GM12878 (cell line): ENCODE measurements at regions not wholly inside any gene's neighbourhood (a gene's known extent, or its start where the extent isn't known, plus 50 kb on each side); places are given as distances from the start of the nearest gene placed in this dataset.

Experiments
- ATAC-seq: fragments of 200-7000 bp; cut with Tn5 transposase; 3 replicates; pipeline ENCODE4 v1.9.1; 2020; ENCODE audit warnings: mild to moderate bottlenecking, moderate library complexity
- BruUV-seq: library from RNA; stranded (reverse); fragments of 400-500 nt; replicated peaks from 2 replicates; lab custom pipeline; 2021; lab: Mats Ljungman, UMichigan
- CTCF ChIA-PET: fragments of 300-600 bp; sonication (Branson Sonifier 250); formaldehyde crosslinking; extraction: SDS; loops from one replicate; lab custom pipeline; 2021; ENCODE audit warnings: inconsistent platforms; lab: Yijun Ruan, JAX
- POLR2A ChIA-PET: fragments of 350-600 bp; formaldehyde crosslinking; extraction: SDS; loops from one replicate; lab custom pipeline; 2021; ENCODE audit warnings: inconsistent platforms; lab: Charles Lee
- RAD21 ChIA-PET: fragments of 300-600 bp; sonication (Branson Sonifier 250); formaldehyde crosslinking; loops from one replicate; lab custom pipeline; 2023; ENCODE audit warnings: antibody characterized with exemption; ENCODE audit not compliant: unreplicated experiment; lab: Charles Lee
- SMC1A ChIA-PET: fragments of 300-600 bp; sonication (Branson Sonifier 250); formaldehyde crosslinking; loops from one replicate; lab custom pipeline; 2023; ENCODE audit not compliant: unreplicated experiment, uncharacterized antibody; lab: Charles Lee
- DNase-seq: peaks from one replicate; pipeline ENCODE4 v3.0.0-alpha.2; 2011; ENCODE audit warnings: low read depth, low spot score
- FAIRE-seq: peaks from 3 replicates; lab custom pipeline; 2011; peaks lifted over from hg19 to GRCh38; lab: Jason Lieb, UNC
- H2AFZ ChIP-seq: 2 replicates; pipeline ENCODE4 v1.6.0; 2011; ENCODE audit warnings: low read depth, low read length, control low read depth; ENCODE audit not compliant: control insufficient read depth
- H3K27ac ChIP-seq: 2 replicates; pipeline ENCODE4 v1.5.1; 2011; ENCODE audit warnings: control low read depth; ENCODE audit not compliant: control insufficient read depth, insufficient read depth
- H3K27me3 ChIP-seq, 2 experiments: replicated peaks in 1 of 2; 2 replicates each; pipeline versions ENCODE4 v1.6.0 to v1.6.1; 2011; ENCODE audit warnings: low read length in 1 of 2; ENCODE audit not compliant: control insufficient read depth in 2 of 2, insufficient read depth in 2 of 2
- H3K36me3 ChIP-seq, 2 experiments: 2 replicates each; pipeline ENCODE4 v1.5.1; 2011; ENCODE audit warnings: low read length in 1 of 2; ENCODE audit not compliant: control insufficient read depth in 2 of 2, insufficient read depth in 2 of 2
- H3K4me1 ChIP-seq: 2 replicates; pipeline ENCODE4 v1.6.1; 2011; ENCODE audit warnings: mild to moderate bottlenecking, low read length, moderate library complexity, mixed read lengths; ENCODE audit not compliant: control insufficient read depth, insufficient read depth
- H3K4me2 ChIP-seq: 2 replicates; pipeline ENCODE4 v1.6.0; 2011; ENCODE audit warnings: control low read depth; ENCODE audit not compliant: control insufficient read depth, insufficient read depth
- H3K4me3 ChIP-seq: fragments of 200-600 bp; sonication (generic); 2 replicates; pipeline ENCODE4 v1.5.1; 2016
- H3K79me2 ChIP-seq: 2 replicates; pipeline ENCODE4 v1.6.0; 2011; ENCODE audit warnings: low read length; ENCODE audit not compliant: control insufficient read depth, insufficient read depth
- H3K9ac ChIP-seq: 2 replicates; pipeline ENCODE4 v1.8.0; 2011; ENCODE audit warnings: low read length, control low read depth, mixed read lengths; ENCODE audit not compliant: control insufficient read depth, insufficient read depth
- H3K9me3 ChIP-seq: replicated peaks from 3 replicates; pipeline ENCODE4 v1.5.1; 2011; ENCODE audit warnings: mild to moderate bottlenecking, low read length; ENCODE audit not compliant: control insufficient read depth, insufficient read depth
- H4K20me1 ChIP-seq: 2 replicates; pipeline ENCODE4 v1.6.0; 2011; ENCODE audit not compliant: control insufficient read depth, insufficient read depth
- CBFB ChIP-seq: IDR thresholded peaks from 2 replicates; pipeline ENCODE4 v1.6.1; 2016; ENCODE audit warnings: antibody characterized with exemption, low read depth
- ESRRA ChIP-seq: IDR thresholded peaks from 2 replicates; pipeline ENCODE4 v1.6.1; 2012; ENCODE audit warnings: mild to moderate bottlenecking, low read length, improper control_type of control experiment
- GATAD2B ChIP-seq: fragments of 450-650 bp; conservative IDR thresholded peaks from 2 replicates; pipeline ENCODE4 v1.6.1; 2017; ENCODE audit warnings: low read depth, mild to moderate bottlenecking, moderate library complexity
- HDAC2 ChIP-seq: fragments of 200-600 bp; sonication (generic); IDR thresholded peaks from 2 replicates; pipeline ENCODE4 v1.6.1; 2017
- NFXL1 ChIP-seq: fragments of 450-650 bp; IDR thresholded peaks from 2 replicates; pipeline ENCODE4 v1.6.1; 2017; ENCODE audit warnings: antibody characterized with exemption, mild to moderate bottlenecking, borderline replicate concordance
- PAX5 ChIP-seq: IDR thresholded peaks from 2 replicates; pipeline ENCODE4 v1.6.1; 2011; ENCODE audit warnings: low read depth, low read length, borderline replicate concordance
- SREBF2 ChIP-seq: IDR thresholded peaks from 2 replicates; pipeline ENCODE4 v1.6.1; 2012; ENCODE audit warnings: mild to moderate bottlenecking, low read length
- WGBS: methylation state at CpG from one replicate; pipeline ENCODE4 v1.1.6; 2016; ENCODE audit warnings: low lambda C conversion rate; ENCODE audit not compliant: insufficient replicate concordance, insufficient coverage; ENCODE audit errors: missing lambda C conversion rate; 5-methylcytosine and 5-hydroxymethylcytosine counted together
- in situ Hi-C: fragments of 300-500 bp; cut with MboI; formaldehyde crosslinking; loops from 9 replicates; pipeline ENCODE4 v1.14.3; 2018; ENCODE audit warnings: mixed read lengths
- intact Hi-C: fragments of 100-400 bp; cut with micrococcal nuclease; formaldehyde crosslinking; loops from one replicate; pipeline ENCODE4 v1.14.2; 2022; ENCODE audit not compliant: unreplicated experiment
- TF ChIP-seq, protein P1 (sequence below): IDR thresholded peaks from 2 replicates; pipeline ENCODE4 v1.6.1; 2012; ENCODE audit warnings: low read depth, low read length, improper control_type of control experiment
- TF ChIP-seq, protein P2 (sequence below): fragments of 450-650 bp; IDR thresholded peaks from 2 replicates; pipeline ENCODE4 v1.6.1; 2016; ENCODE audit warnings: mild to moderate bottlenecking

DNA sequence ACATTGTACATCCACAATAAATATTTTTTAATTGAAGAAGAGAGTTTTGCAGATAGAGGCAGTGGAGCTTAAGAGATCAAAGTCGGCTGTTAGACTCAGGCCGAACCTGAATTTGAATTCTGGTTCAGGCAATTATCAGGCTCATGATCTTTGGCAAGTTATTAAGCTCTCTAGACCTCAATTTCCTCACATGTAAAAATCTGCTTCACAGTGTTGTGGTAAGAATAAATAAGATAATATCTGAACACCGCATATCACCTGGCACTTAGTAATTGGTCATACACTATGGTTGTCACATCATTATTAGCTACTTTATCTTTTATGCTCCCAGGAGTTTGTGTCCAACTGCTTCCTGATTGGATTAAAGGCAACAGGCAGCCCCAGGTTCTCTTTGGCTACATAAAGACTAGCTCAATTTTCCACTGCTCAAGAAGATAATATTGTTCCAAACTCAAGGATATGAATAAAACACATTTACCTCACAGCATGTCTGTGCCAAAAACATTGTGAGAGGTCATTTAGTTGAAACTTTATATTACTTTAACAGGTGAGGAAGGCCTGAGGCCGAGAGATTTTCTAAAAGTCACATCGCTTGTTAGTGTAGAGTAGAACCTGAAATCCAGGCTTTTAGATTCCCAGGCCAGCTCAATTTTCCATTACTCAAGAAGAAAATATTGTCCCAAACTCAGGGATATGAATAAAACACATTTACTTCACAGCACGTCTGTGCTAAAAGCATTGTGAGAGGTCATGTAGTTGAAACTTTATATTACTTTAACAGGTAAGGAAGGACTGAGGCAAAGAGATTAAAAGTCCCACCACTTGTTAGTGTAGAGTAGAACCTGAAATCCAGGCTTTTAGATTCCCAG lies 289.2 kb upstream of the PTGER4 start:
- RAD21 ChIA-PET: no interaction called here
- no peaks in the 10 kb centered on the region for H3K9me3 ChIP-seq
- no peak overlapping the region for H3K4me3 ChIP-seq
- in situ Hi-C loops: no loop called here
- DNase-seq: no peak
- TF ChIP-seq NFXL1 (no peak), SREBF2 (no peak), ESRRA (no peak), HDAC2 (no peak), GATAD2B (no peak), CBFB (no peak), PAX5 (no peak)
- TF ChIP-seq, protein P1, sequence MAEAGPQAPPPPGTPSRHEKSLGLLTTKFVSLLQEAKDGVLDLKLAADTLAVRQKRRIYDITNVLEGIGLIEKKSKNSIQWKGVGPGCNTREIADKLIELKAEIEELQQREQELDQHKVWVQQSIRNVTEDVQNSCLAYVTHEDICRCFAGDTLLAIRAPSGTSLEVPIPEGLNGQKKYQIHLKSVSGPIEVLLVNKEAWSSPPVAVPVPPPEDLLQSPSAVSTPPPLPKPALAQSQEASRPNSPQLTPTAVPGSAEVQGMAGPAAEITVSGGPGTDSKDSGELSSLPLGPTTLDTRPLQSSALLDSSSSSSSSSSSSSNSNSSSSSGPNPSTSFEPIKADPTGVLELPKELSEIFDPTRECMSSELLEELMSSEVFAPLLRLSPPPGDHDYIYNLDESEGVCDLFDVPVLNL: no peak
- TF ChIP-seq, protein P2, sequence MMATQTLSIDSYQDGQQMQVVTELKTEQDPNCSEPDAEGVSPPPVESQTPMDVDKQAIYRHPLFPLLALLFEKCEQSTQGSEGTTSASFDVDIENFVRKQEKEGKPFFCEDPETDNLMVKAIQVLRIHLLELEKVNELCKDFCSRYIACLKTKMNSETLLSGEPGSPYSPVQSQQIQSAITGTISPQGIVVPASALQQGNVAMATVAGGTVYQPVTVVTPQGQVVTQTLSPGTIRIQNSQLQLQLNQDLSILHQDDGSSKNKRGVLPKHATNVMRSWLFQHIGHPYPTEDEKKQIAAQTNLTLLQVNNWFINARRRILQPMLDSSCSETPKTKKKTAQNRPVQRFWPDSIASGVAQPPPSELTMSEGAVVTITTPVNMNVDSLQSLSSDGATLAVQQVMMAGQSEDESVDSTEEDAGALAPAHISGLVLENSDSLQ: no peak
- no peak for ATAC-seq
- H3K4me2 ChIP-seq: no peak overlapping the region
- H3K36me3 ChIP-seq: no peaks in the 10 kb centered on the region
- SMC1A ChIA-PET: interaction anchor here (0.8 to 1.5 kb wide), 3 partner anchors 41 to 96 kb away, joined by 3 to 5 read pairs (median 3); no protein-coding TSS in a partner anchor
- 60% methylated on average over 6 of the region's 6 CpGs for WGBS
- no TSS peak for BruUV-seq
- intact Hi-C loops: no loop called here
- no peak for FAIRE-seq
- CTCF ChIA-PET: interaction anchor here (1.0 kb wide), 1 partner anchor 19 kb away, joined by 3 read pairs; no protein-coding TSS in a partner anchor
- H2AFZ ChIP-seq: no peak overlapping the region
- no peak overlapping the region for H3K27ac ChIP-seq
- no peak overlapping the region for H3K9ac ChIP-seq
- H3K4me1 ChIP-seq: peaks cover 8% of the 10 kb centered on the region
- H3K27me3 ChIP-seq: no peaks in the 10 kb centered on the region; a peak in 1 of 4 replicates
- POLR2A ChIA-PET: no interaction called here
- H3K79me2 ChIP-seq: no peaks in the 10 kb centered on the region
- H4K20me1 ChIP-seq: no peaks in the 10 kb centered on the region
